Neural progenitor cell (in vitro differentiated cells): ENCODE measurements at regions not wholly inside any gene's neighbourhood (a gene's known extent, or its start where the extent isn't known, plus 50 kb on each side); places are given as distances from the start of the nearest gene placed in this dataset. TPM values are rescaled to one million over a fixed set of nuclear protein-coding genes. Genes with fewer than 3 reads are reported as not detected.
"Not testable (repeated sequence)": the region's sequence is repeated elsewhere in the genome, so short reads cannot be mapped to it uniquely, and the experiment has no call there.

Experiments
- DNase-seq: peaks from one replicate; pipeline ENCODE4 v3.0.0-alpha.2; 2016; ENCODE audit warnings: low spot score
- H2AFZ ChIP-seq: fragments of 200-600 bp; sonication (generic); replicated peaks from 2 replicates; pipeline ENCODE4 v1.6.1; 2016; ENCODE audit warnings: antibody characterized with exemption
- H3F3A ChIP-seq: fragments of 200-600 bp; sonication (generic); 2 replicates; pipeline ENCODE4 v1.6.1; 2016; ENCODE audit warnings: antibody characterized with exemption, low read depth
- H3K27ac ChIP-seq: fragments of 200-600 bp; sonication (generic); 2 replicates; pipeline ENCODE4 v1.5.1; 2016; ENCODE audit warnings: mild to moderate bottlenecking
- H3K27me3 ChIP-seq: fragments of 200-600 bp; sonication (generic); 2 replicates; pipeline ENCODE4 v1.6.1; 2016; ENCODE audit warnings: mild to moderate bottlenecking, moderate library complexity
- H3K36me3 ChIP-seq: fragments of 200-600 bp; sonication (generic); 2 replicates; pipeline ENCODE4 v1.5.1; 2016
- H3K4me1 ChIP-seq: fragments of 200-600 bp; sonication (generic); 2 replicates; pipeline ENCODE4 v1.6.1; 2016; ENCODE audit warnings: mixed run types
- H3K4me2 ChIP-seq: fragments of 200-600 bp; sonication (generic); 2 replicates; pipeline ENCODE4 v1.6.1; 2016
- H3K4me3 ChIP-seq: fragments of 200-600 bp; sonication (generic); 2 replicates; pipeline ENCODE4 v1.5.1; 2016
- H3K79me2 ChIP-seq: fragments of 200-600 bp; sonication (generic); 2 replicates; pipeline ENCODE4 v1.6.1; 2016; ENCODE audit warnings: low read depth
- H3K9ac ChIP-seq: fragments of 200-600 bp; sonication (generic); 2 replicates; pipeline ENCODE4 v1.6.1; 2016
- H3K9me3 ChIP-seq: fragments of 200-600 bp; sonication (generic); 2 replicates; pipeline ENCODE4 v1.5.1; 2016; ENCODE audit warnings: low read depth
- H4K20me1 ChIP-seq: fragments of 200-600 bp; sonication (generic); 2 replicates; pipeline ENCODE4 v1.6.1; 2016; ENCODE audit warnings: low read depth
- H3K27ac Mint-ChIP-seq: 3 replicates; pipeline ENCODE4 v1.8.0; 2021; ENCODE audit warnings: mixed read lengths
- H3K27me3 Mint-ChIP-seq: 2 replicates; pipeline ENCODE4 v1.8.0; 2022; ENCODE audit warnings: low read depth, mild to moderate bottlenecking, inconsistent platforms, moderate library complexity, mixed read lengths; ENCODE audit not compliant: insufficient read depth
- H3K36me3 Mint-ChIP-seq: 3 replicates; pipeline ENCODE4 v1.8.0; 2021; ENCODE audit warnings: mixed read lengths
- H3K4me1 Mint-ChIP-seq: 3 replicates; pipeline ENCODE4 v1.8.0; 2021; ENCODE audit warnings: mixed read lengths
- H3K4me3 Mint-ChIP-seq: 3 replicates; pipeline ENCODE4 v1.8.0; 2021; ENCODE audit warnings: mild to moderate bottlenecking, moderate library complexity, mixed read lengths
- H3K9me3 Mint-ChIP-seq: 3 replicates; pipeline ENCODE4 v1.8.0; 2020; ENCODE audit warnings: mixed read lengths
- small RNA-seq: library from RNA; depleted of rRNA; stranded (forward); fragments of <200 nt; gene quantifications from one replicate; pipeline ENCODE3, GENCODE V24; 2015

DNA sequence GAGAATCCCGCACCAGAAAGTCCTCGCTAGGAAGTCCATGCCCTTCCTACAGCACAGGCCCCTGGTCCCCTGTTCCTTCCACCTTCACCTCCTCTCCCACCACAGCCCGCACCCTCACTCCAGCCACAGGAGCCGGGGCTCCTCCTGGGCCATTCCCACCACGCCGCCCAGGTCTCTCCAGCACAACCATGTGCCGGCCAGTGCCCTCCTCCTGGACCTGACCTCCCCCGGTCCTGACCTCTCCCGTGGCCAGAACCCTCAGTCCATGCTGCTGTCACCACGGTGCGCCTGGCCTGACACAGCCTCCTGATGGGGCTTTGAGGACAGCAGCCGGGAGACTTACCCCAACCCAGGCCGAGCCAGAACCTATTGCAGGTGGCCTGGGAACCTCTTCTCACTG lies 1446.6 kb upstream of the TPTE start:
- H4K20me1 ChIP-seq, H3F3A ChIP-seq, H3K4me1 ChIP-seq, H3K9me3 Mint-ChIP-seq, H3K27ac ChIP-seq, H3K27me3 Mint-ChIP-seq, H3K79me2 ChIP-seq, H2AFZ ChIP-seq, H3K4me2 ChIP-seq, H3K27me3 ChIP-seq, H3K4me1 Mint-ChIP-seq, H3K4me3 ChIP-seq, H3K9ac ChIP-seq, H3K9me3 ChIP-seq, H3K27ac Mint-ChIP-seq, H3K4me3 Mint-ChIP-seq, DNase-seq, H3K36me3 ChIP-seq, H3K36me3 Mint-ChIP-seq: not testable (repeated sequence)

DNA sequence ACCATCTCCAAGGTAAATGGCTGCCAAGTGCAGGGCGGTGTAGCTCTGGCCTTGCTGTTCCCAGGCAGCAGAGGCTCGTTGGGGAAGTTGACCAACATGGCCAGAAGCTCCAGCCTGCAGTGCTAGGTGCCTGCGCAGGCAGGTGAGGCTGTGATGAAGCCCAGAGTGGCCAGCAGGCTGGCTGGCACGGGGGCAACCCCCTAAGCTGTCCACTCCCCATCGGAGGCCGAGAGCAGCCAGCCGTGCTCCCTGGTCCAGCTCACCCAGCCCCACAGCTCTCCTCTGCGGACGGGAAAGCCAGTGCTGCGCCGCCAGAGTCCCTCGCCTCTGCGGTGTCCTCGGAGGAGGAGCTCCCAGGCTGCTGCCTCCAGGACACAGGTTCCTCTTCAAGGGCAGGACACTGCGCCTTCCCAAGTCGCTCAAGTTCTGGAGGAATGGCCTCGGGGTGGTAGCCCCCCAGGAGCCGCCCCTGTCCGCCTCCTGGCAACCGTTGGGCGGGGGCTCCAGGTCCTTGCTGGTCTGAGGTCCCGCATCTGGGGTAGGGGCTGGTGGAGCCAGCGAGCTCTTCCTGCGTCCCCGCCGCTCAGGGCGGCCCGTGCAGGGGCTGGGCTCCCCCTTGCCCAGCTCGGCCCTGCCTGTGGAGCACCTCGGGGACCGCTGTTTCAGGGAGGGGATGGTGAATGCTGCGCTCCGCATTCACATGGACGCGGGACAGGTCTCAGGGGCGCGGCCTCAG lies 1438.1 kb upstream of the TPTE start:
- H3K4me3 ChIP-seq, H3K9me3 ChIP-seq, H3K4me3 Mint-ChIP-seq, H3K27me3 ChIP-seq, H3K36me3 ChIP-seq, H4K20me1 ChIP-seq, H3K79me2 ChIP-seq, H3K9ac ChIP-seq, H3K4me1 Mint-ChIP-seq, H3K27me3 Mint-ChIP-seq, H3F3A ChIP-seq, H3K4me2 ChIP-seq, H3K36me3 Mint-ChIP-seq, H3K4me1 ChIP-seq, DNase-seq, H3K27ac Mint-ChIP-seq, H3K9me3 Mint-ChIP-seq, H2AFZ ChIP-seq, H3K27ac ChIP-seq: not testable (repeated sequence)

GRCh38 chr21:9086299-9086698 lies 1435.1 kb upstream of the TPTE start:
- not testable (repeated sequence) for H3K4me2 ChIP-seq, H3K9me3 Mint-ChIP-seq, H3K27me3 ChIP-seq, H3K27me3 Mint-ChIP-seq, H2AFZ ChIP-seq, H3K79me2 ChIP-seq, H3K36me3 ChIP-seq, H3K9me3 ChIP-seq, DNase-seq, H4K20me1 ChIP-seq, H3K27ac Mint-ChIP-seq, H3F3A ChIP-seq, H3K4me3 Mint-ChIP-seq, H3K4me1 Mint-ChIP-seq, H3K4me3 ChIP-seq, H3K36me3 Mint-ChIP-seq, H3K4me1 ChIP-seq, H3K9ac ChIP-seq, H3K27ac ChIP-seq

DNA sequence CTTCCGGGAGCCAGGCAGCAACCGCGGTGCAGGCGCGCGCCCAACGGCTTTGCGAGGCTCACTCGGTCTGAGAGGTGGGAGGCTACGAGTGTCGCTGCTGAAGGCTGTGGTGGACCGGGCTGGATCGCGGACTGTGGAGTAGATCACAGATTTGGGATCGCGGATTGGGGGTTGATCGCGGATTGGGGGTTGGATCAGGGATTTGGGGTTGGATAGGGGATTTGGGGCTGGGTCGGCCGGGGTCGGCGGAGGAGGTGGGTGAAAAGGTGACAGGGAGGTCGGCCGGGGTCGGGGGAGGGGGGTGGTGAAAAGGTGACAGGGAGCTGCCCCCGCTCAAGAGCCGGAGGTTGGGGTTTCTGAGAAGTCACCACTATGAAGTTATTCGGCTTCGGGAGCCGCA lies 1433.6 kb upstream of the TPTE start:
- H4K20me1 ChIP-seq, H3K9me3 Mint-ChIP-seq, H3K4me3 Mint-ChIP-seq, DNase-seq, H3K36me3 Mint-ChIP-seq, H3K27me3 ChIP-seq, H3K27ac Mint-ChIP-seq, H3K4me3 ChIP-seq, H2AFZ ChIP-seq, H3K4me1 ChIP-seq, H3K27ac ChIP-seq, H3K36me3 ChIP-seq, H3K79me2 ChIP-seq, H3K4me2 ChIP-seq, H3K9me3 ChIP-seq, H3F3A ChIP-seq, H3K27me3 Mint-ChIP-seq, H3K9ac ChIP-seq, H3K4me1 Mint-ChIP-seq: not testable (repeated sequence)

DNA sequence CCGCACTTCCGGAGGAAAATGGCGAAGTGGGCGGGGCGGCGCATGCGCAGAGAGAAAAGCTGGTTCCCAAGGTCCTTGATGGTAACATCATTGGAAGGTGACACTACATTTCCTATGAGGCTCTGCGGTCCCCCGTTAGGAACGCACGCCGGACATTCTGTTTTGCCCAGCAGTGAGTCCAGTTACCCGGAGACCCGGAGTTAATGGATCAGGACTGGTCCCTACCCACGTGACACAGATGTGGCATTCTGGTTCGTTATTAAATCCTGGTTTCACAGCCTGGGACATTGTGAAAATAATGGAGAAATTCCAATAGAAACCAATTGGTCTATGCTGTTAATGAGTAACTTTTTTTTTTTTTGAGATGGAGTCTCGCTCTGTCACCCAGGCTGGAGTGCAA lies 1391.6 kb upstream of the TPTE start:
- H3K4me1 ChIP-seq, H3K27ac ChIP-seq, H4K20me1 ChIP-seq, H3K9me3 Mint-ChIP-seq, H3K4me2 ChIP-seq, H3K79me2 ChIP-seq, H3K9me3 ChIP-seq, H3K4me3 ChIP-seq, H3K36me3 Mint-ChIP-seq, H3K4me1 Mint-ChIP-seq, DNase-seq, H3K27ac Mint-ChIP-seq, H3K4me3 Mint-ChIP-seq, H3K36me3 ChIP-seq, H3K27me3 ChIP-seq, H3K9ac ChIP-seq, H2AFZ ChIP-seq, H3F3A ChIP-seq, H3K27me3 Mint-ChIP-seq: not testable (repeated sequence)

- H3K9me3 ChIP-seq, H3K27me3 ChIP-seq, H3K4me1 Mint-ChIP-seq, DNase-seq, H4K20me1 ChIP-seq, H3K36me3 Mint-ChIP-seq, H3K27ac Mint-ChIP-seq, H3K9me3 Mint-ChIP-seq, H3K27me3 Mint-ChIP-seq, H3F3A ChIP-seq, H3K4me1 ChIP-seq, H3K9ac ChIP-seq, H3K79me2 ChIP-seq, H3K4me3 Mint-ChIP-seq, H3K4me2 ChIP-seq, H3K36me3 ChIP-seq, H3K4me3 ChIP-seq, H2AFZ ChIP-seq, H3K27ac ChIP-seq: not testable (repeated sequence)
These were observed 1390.6 kb upstream of the TPTE start for GRCh38 chr21:9130817-9131216.

Small RNA genes lying in the stretch of these regions (small RNA-seq; reads per million reads assigned to genes)
- gene CR392039.1: not detected
